GM19193 (cell line): ENCODE measurements at regions not wholly inside any gene's neighbourhood (a gene's known extent, or its start where the extent isn't known, plus 50 kb on each side); places are given as distances from the start of the nearest gene placed in this dataset.

Experiments
- POLR2A ChIP-seq: IDR thresholded peaks from 4 replicates; pipeline ENCODE4 v1.6.1; 2011; ENCODE audit not compliant: insufficient read depth, insufficient read length; ENCODE audit errors: extremely low read depth

DNA sequence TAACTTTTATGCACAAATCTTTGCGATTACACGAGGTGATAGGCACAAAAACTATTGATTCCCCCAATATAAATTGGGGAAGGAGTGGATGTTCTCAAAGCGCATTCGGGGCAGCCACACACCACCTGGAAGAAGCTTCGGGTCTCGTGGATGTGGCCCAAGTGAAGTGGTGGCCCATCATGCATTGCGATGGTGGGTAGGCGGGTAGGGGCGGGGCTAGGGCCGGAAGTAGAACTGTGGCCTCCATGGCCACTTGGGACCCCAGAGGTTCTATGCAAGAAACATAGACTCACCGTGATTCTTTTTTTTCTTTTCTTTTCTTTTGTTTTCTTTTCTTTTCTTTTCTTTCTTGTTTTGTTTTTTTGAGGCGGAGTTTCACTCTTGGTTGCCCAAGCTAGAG, 86.4 kb upstream of the SLC44A1 start:
- no peak for TF ChIP-seq POLR2A

DNA sequence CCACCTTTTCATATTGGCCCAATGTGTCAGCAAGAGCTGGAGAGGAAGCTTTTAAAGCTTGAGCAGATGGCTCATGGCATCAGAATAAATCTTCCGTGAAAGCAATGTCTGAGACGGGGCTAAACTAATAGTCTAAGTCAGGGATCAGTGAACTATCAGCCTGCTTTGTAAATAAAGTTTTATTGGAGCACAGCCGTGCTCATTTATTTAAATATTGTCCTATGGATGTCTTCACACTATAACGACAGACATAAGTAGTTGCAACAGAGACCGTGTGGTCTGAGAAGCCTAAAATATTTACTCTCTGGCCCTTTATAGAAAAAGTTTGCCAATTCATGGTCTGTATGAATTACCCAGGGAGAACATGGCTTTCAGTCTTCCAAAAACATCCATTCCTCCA, 85.6 kb upstream of the SLC44A1 start:
- no peak for TF ChIP-seq POLR2A

DNA sequence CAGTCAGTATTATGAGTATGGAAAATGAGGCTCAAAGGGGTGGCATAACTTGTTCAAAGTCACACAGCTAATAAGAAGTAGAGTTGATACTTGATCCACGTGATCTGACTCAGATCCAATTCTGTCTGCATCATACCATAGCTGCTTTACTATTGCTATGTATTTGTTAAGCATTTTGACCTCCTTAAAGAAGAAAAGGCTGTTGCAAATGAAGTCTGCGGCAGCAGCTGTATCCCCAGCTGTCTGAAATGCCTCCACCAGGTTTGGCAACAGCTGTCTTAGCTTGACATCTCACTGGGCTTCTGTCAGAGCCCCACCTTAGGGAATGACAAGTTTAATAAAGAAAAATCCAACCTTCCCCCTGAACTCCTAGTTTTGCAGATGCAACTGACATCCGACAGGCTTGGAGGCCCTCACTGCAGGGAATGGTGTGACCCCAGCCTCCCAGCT, 75.6 kb upstream of the SLC44A1 start:
- TF ChIP-seq POLR2A, result no peak

DNA sequence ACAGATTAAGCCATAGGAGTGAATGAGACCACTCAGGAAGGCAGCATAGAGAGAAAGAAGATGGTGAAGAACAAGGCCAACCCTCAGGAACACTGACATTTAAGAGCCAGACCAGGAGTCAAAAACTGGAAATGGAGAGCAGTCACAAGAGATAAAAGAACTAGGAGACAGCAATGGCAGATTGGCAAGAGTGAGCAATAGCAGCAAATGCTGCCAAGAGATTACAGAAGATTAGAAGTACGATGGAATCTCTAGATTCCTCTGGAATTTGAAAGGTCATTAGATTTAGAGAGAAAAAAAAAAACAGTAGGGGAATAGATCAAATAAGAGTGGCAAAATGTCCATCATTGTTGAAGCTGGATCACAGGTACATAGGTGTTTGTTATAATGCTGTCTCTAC, 73.4 kb upstream of the SLC44A1 start:
- no peak for TF ChIP-seq POLR2A

DNA sequence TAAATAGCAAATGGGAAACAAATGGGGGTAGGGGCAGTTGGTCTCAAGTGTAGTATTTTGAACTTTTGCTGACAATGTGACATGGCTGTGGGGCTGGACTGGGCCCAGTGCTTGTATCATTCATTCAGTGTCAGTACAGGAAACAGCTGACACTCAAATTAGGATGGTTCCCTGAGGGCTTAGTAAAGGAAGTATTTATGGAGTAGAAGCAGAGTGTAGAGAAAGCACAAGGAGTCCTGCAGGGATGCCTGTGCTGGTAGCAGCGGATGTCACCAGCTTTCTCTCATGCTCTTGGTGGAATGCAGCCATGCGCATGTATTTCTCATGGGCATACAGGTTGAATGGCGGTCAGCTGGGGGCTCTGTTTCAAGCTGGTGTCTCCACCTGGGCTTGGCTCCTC, 72.9 kb upstream of the SLC44A1 start:
- no peak for TF ChIP-seq POLR2A

DNA sequence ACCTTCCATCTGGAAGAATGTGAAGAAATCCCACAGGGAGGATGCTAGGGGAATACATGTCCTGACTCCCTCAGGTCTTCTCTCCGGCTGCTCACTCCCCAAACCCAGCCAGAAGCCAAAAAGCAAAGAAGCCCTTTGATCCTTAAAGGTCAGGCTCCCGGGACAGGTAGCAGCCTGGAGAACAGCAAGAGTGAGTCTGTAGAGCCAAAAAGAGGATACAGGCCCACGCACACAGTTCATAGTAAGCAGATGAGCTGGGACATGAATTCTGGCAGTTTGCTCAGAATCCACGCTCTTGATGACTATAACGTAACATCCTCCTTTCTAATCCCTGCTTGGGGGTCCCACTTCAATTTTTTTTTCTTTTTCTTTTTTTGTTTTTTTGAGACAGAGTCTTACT, 72.0 kb upstream of the SLC44A1 start:
- TF ChIP-seq POLR2A, result no peak

DNA sequence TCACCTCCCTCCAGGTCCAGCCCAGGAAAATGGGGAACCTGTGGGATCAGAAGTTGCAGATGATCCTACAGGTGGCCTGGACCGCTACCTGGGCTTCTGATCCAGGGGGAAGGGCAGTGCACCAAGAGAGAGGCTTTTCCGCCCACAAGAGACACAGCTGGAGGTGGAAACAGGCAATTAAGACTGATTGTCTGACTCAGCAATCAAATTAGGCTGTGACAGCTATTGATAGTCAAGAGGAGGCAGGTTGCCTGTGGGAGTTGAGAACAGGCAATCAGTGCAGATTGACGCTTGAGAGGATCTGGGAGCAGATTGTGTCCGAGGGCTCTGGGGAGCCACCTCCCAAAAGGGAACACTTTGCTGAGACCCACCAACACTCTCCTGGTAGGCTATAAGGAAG, 71.1 kb upstream of the SLC44A1 start:
- no peak for TF ChIP-seq POLR2A

DNA sequence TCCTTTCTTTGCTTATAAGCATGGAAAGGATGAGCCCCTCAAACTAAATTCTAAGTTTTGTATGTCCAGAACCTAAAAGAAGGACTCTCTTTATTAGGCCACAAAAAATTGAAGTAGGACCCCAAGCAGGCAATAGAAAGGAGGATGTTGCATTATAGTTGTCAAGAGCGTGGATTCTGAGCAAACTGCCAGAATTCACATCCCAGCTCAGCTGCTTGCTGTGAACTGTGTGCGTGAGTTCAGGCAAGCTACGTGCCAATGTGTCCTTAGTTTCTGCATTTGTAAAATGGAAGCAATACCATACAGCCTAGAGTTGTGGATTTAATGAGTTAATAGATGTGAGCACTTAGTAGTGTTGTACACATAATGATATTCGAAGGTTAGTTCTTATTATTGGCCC, 70.6 kb upstream of the SLC44A1 start:
- no peak for TF ChIP-seq POLR2A

DNA sequence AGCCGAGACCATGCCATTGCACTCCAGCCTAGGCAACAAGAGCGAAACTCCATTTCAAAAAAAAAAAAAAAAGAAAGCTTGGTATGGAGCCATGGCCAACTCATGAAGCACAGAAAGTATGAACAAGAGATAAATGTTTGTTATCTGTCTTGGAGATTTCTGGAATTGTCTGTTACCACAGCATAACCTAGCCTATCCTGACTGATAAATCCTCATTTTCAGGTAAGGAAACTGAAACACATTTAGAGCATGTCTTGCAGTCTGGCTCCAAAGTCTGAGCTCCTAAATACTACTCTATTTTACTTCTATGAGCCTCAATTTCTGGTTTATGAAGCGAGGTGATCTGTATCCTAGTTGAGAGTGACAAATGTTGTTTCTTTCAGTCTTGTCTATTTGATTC, 68.3 kb upstream of the SLC44A1 start:
- no peak for TF ChIP-seq POLR2A

DNA sequence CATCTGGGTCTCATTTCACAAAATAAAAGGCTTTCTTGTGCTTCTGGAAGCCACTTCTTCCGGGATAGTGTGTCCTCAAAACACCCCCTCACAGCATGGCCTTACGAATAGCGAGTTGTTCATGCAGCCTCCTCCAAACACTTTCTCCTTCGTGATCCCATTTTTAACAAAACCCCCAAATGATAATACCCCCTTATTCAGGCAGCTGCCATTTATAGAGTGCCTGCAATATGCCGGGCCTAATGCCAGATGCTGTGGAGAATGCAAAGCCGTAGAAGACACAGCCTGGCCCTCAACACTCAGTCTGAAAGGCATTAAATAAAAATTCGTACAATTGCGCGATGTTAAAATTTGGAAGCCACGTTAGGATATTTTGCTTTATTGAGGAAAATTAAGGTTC, 66.4 kb upstream of the SLC44A1 start:
- TF ChIP-seq POLR2A, result no peak

DNA sequence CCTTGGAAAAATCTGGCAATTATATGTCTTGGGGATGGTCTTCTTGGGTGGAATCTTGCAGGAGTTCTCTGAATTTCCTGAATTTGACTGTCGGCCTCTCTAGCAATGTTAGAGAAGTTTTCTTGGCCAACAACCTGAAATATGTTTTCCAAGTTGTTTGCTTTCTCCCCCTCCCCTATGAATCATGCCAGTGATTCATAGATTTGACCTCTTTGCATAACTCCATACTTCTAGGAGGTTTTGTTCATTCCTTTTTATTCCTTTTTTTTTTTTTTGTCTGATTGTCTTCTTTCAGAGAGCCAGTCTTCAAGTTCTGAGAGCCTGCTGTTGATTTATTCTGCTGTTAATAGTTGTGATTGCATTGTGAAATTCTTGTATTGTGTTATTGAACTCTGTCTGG, 56.7 kb upstream of the SLC44A1 start:
- TF ChIP-seq POLR2A, result no peak

DNA sequence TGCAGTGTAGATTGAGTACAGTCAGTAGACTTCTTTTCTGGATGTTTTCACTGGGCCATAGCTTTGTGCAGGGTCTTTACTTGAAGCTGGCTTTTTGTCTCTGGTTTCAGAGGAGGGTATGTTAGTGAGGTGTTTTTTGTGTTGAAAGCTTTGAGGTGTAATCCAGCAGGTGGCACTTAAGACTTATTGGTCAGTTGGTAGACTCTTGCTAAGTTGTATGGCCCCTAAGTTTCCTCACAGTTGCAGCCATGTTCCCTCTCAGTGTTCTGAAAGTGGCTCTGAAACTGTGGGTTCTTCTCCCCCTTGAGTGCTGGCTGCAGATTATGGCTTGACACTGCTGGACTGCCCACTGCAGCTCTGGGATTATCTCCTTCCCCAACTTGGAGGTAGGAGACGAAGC, 55.7 kb upstream of the SLC44A1 start:
- no peak for TF ChIP-seq POLR2A

DNA sequence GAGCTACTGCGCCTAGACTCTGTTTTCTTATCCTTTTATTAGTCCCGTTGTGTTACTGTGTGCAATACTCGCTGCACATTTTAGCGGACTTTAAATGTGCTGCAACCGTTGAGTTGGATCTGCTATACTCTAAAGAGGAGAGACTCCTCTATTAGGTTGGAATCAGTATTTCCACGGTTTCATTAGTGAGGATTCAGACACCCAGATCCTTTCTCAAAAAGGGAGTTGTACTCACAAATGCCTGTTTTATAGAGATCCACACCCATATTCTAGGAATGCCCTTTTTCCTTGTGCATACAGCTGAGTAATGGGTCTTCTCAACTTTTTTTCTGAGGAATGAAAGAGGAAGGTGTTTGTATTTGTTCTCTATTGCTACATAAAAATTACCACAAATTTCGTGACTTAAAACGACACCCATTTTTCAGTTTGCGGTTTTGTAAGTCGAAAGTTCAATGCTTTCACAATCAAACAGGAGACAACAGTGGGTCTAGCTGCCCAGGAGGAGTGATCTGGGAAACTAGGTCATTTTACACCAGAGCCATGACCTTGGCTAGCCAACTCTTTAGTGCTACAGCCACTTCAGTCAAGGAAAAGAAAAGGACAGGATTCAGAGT, 52.8 kb upstream of the SLC44A1 start:
- no peak for TF ChIP-seq POLR2A

DNA sequence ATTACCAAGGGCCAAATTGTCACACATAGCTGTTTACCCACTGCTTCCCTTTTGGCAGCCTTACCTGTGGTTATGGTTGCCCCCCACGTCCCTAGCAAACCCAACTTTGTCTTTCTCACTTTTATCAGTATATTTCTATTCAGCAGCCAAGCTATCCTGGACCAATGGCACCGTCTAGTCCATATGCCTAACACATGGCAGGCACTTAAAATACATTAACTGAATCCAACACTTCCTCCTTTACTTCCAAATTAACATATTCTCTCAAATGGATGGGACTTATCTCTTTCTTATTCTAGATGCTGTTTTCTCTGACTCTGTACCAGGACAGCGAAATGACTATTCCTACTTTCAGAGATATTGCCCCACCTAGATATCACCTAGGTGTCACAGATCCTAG, 50.9 kb upstream of the SLC44A1 start:
- TF ChIP-seq POLR2A, result no peak

DNA sequence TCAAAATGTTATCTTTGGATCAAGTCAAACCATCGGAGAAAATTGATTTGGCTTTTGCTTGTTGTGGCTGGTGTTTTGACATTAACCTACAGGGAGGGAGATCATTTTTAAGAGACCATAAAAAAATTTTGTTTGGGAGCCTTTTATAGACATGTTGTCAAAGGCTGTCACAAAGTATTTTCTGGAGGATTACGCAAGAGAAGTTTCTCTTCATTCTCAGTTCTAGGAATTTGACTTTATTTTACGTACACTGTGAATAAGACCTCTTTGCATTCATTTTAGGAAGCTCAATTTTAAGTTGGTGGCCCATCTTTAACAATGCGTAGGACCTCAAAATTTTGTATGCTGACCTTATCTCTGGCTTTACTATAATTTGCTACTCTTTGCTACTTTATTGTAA, 50.2 kb upstream of the SLC44A1 start:
- TF ChIP-seq POLR2A, result no peak
